ENCODE measurements at regions not wholly inside any gene's neighbourhood (a gene's known extent, or its start where the extent isn't known, plus 50 kb on each side); places are given as distances from the start of the nearest gene placed in this dataset.

DNA sequence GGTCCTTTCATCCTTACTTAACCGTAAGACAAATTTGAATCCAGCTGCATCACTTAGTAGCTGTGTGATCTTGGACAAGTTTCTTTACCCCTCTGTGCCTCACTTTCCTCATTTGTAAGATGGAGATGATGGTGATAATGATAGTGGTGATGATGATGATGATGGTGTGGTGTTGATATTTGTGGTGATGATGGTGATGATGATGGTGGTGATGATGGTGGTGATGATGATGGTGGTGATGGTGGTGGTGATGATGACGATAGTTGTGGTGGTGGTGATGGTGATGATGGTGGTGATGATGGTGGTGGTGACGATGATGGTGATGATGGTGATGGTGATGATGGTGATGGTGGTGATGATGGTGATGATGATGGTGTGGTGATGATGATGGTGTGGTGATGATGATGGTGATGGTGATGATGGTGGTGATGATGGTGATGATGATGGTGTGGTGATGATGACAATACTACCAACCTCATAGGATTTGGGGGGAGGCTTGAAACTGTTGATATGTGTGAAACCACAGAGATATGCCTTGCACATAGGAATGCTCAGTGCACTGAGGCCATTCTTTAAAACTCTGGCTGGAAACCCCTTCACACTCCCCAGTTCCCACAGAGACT is 233.2 kb downstream of the LY86 start:
- no peak overlapping the region for H3K4me3 ChIP-seq
- intact Hi-C loops (cut with DNase I): loop anchor here in 1 of 2 donors (5.0 kb wide), 1 partner anchor 69 kb away; no protein-coding TSS in a partner anchor
- H3K4me1 ChIP-seq: peaks cover 21% of the 10 kb centered on the region
- ATAC-seq (no peak), DNase-seq (no peak)
- no peaks in the 10 kb centered on the region for H3K9me3 ChIP-seq
- H3K36me3 ChIP-seq (ENCODE audit: insufficient read depth in 1 of 2, low read depth in 1 of 2): no peaks in the 10 kb centered on the region
- no peaks in the 10 kb centered on the region for H3K27me3 ChIP-seq (ENCODE audit: insufficient read depth in 3 of 3, low read length in 2 of 3)
- H3K27ac ChIP-seq: no peak overlapping the region
- WGBS, 3 donors: 81 to 83% (median 81%) methylated on average over 3 of the region's 3 CpGs
- TF ChIP-seq, protein P1, sequence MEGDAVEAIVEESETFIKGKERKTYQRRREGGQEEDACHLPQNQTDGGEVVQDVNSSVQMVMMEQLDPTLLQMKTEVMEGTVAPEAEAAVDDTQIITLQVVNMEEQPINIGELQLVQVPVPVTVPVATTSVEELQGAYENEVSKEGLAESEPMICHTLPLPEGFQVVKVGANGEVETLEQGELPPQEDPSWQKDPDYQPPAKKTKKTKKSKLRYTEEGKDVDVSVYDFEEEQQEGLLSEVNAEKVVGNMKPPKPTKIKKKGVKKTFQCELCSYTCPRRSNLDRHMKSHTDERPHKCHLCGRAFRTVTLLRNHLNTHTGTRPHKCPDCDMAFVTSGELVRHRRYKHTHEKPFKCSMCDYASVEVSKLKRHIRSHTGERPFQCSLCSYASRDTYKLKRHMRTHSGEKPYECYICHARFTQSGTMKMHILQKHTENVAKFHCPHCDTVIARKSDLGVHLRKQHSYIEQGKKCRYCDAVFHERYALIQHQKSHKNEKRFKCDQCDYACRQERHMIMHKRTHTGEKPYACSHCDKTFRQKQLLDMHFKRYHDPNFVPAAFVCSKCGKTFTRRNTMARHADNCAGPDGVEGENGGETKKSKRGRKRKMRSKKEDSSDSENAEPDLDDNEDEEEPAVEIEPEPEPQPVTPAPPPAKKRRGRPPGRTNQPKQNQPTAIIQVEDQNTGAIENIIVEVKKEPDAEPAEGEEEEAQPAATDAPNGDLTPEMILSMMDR (IDR thresholded peaks at IDR 0.05): no peak

GRCh38 chr6:6823030-6823429 is 234.5 kb downstream of the LY86 start:
- TF ChIP-seq, protein P1 (IDR thresholded peaks at IDR 0.05): no peak
- intact Hi-C loops (cut with DNase I): loop anchor here in 1 of 2 donors (5.0 kb wide), 1 partner anchor 71 kb away; no protein-coding TSS in a partner anchor
- no peak for ATAC-seq
- no peak for DNase-seq
- Histone ChIP-seq H3K4me1 (peaks cover 27% of the 10 kb centered on the region), H3K4me3 (no peak overlapping the region), H3K9me3 (no peaks in the 10 kb centered on the region), H3K27ac (no peak overlapping the region), H3K36me3 (ENCODE audit: insufficient read depth in 1 of 2, low read depth in 1 of 2) (no peaks in the 10 kb centered on the region), H3K27me3 (ENCODE audit: insufficient read depth in 3 of 3, low read length in 2 of 3) (no peaks in the 10 kb centered on the region)
- 87 to 89% (median 88%) methylated on average over 6 of the region's 6 CpGs for WGBS, 3 donors

GRCh38 chr6:6823568-6824224 is 235.2 kb downstream of the LY86 start:
- TF ChIP-seq, protein P1 (IDR thresholded peaks at IDR 0.05): no peak
- H3K27ac ChIP-seq: peak overlapping the region; percentile 98
- WGBS, 3 donors: 42 to 61% (median 53%) methylated on average over 5 of the region's 5 CpGs

GRCh38 chr6:6824381-6824780 is 235.9 kb downstream of the LY86 start:
- DNase-seq (no peak), ATAC-seq (no peak)
- peak overlapping the region; percentile 98 for H3K27ac ChIP-seq
- TF ChIP-seq, protein P1 (IDR thresholded peaks at IDR 0.05): no peak
- no peaks in the 10 kb centered on the region for H3K27me3 ChIP-seq (ENCODE audit: insufficient read depth in 3 of 3, low read length in 2 of 3)
- H3K4me3 ChIP-seq: no peak overlapping the region
- peaks cover 27% of the 10 kb centered on the region for H3K4me1 ChIP-seq
- intact Hi-C loops (cut with DNase I): loop anchor here in 1 of 2 donors (5.0 kb wide), 1 partner anchor 72 kb away; no protein-coding TSS in a partner anchor
- WGBS, 3 donors: 67 to 95% (median 87%) methylated on average over 6 of the region's 6 CpGs
- no peaks in the 10 kb centered on the region for H3K36me3 ChIP-seq (ENCODE audit: insufficient read depth in 1 of 2, low read depth in 1 of 2)
- no peaks in the 10 kb centered on the region for H3K9me3 ChIP-seq

More at GRCh38 chr6:6823568-6824224, 235.2 kb downstream of the LY86 start:
- intact Hi-C loops (cut with DNase I): loop anchor here in 1 of 2 donors (5.0 kb wide), 1 partner anchor 71 kb away; no protein-coding TSS in a partner anchor
- ATAC-seq: no peak
- H3K4me1 ChIP-seq: peaks cover 27% of the 10 kb centered on the region
- H3K4me3 ChIP-seq: no peak overlapping the region
- no peaks in the 10 kb centered on the region for H3K9me3 ChIP-seq
- H3K36me3 ChIP-seq (ENCODE audit: insufficient read depth in 1 of 2, low read depth in 1 of 2): no peaks in the 10 kb centered on the region
- DNase-seq: no peak
- H3K27me3 ChIP-seq (ENCODE audit: insufficient read depth in 3 of 3, low read length in 2 of 3): no peaks in the 10 kb centered on the region
